Liver (tissue), 7 donors: ENCODE measurements at regions not wholly inside any gene's neighbourhood (a gene's known extent, or its start where the extent isn't known, plus 50 kb on each side); places are given as distances from the start of the nearest gene placed in this dataset.

ENCODE experiments used
- DNase-seq: peaks from one replicate; pipeline ENCODE4 v3.0.0-alpha.2; 2017; ENCODE audit warnings: low spot score
- H3K27ac ChIP-seq, 2 donors: one replicate each; pipeline ENCODE4 v1.7.0; 2013; ENCODE audit warnings: inconsistent platforms in 2 of 2, low read length in 2 of 2, control low read depth in 1 of 2, low read depth in 1 of 2, mild to moderate bottlenecking in 1 of 2
- H3K27me3 ChIP-seq, 4 donors: one replicate each; pipeline versions ENCODE4 v1.6.1 to v1.7.0; 2013; ENCODE audit warnings: low read length in 3 of 4, inconsistent platforms in 1 of 4, mild to moderate bottlenecking in 1 of 4, moderate library complexity in 1 of 4; ENCODE audit not compliant: control insufficient read depth in 4 of 4, insufficient read depth in 4 of 4
- H3K36me3 ChIP-seq, 4 donors: one replicate each; pipeline versions ENCODE4 v1.6.1 to v1.7.0; 2013; ENCODE audit warnings: low read length in 3 of 4, mild to moderate bottlenecking in 3 of 4, low read depth in 1 of 4, moderate library complexity in 1 of 4; ENCODE audit not compliant: control insufficient read depth in 4 of 4, insufficient read depth in 3 of 4
- H3K4me1 ChIP-seq, 4 donors: one replicate each; pipeline versions ENCODE4 v1.6.1 to v1.7.0; 2013; ENCODE audit warnings: low read length in 3 of 4, mild to moderate bottlenecking in 3 of 4, moderate library complexity in 1 of 4; ENCODE audit not compliant: control insufficient read depth in 4 of 4, insufficient read depth in 4 of 4
- H3K4me3 ChIP-seq, 3 donors: one replicate each; pipeline versions ENCODE4 v1.6.1 to v1.7.0; 2013; ENCODE audit warnings: low read length in 3 of 3, control low read depth in 1 of 3, low read depth in 1 of 3, mild to moderate bottlenecking in 1 of 3
- H3K9ac ChIP-seq, 2 donors: one replicate each; pipeline ENCODE4 v1.7.0; 2013; ENCODE audit warnings: low read length in 2 of 2, mild to moderate bottlenecking in 2 of 2, moderate library complexity in 2 of 2, control low read depth in 1 of 2, low read depth in 1 of 2
- H3K9me3 ChIP-seq, 4 donors: one replicate each; pipeline versions ENCODE4 v1.6.1 to v1.7.0; 2013; ENCODE audit warnings: low read length in 3 of 4; ENCODE audit not compliant: control insufficient read depth in 4 of 4
- ATF3 ChIP-seq: IDR thresholded peaks from 2 replicates; pipeline ENCODE4 v1.6.1; 2016; ENCODE audit warnings: antibody characterized with exemption
- CTCF ChIP-seq: fragments of 150-350 bp; IDR thresholded peaks from 2 replicates; pipeline ENCODE4 v1.5.1; 2017; ENCODE audit warnings: improper control_type of control experiment, low read depth, low read length; ENCODE audit not compliant: missing input control
- EGR1 ChIP-seq, 2 donors: IDR thresholded peaks; 2 replicates each; pipeline ENCODE4 v1.6.1; 2016 to 2018; ENCODE audit warnings: antibody characterized with exemption in 2 of 2, low read depth in 2 of 2
- FOXA1 ChIP-seq: IDR thresholded peaks from 2 replicates; pipeline ENCODE4 v1.6.1; 2016; ENCODE audit warnings: antibody characterized with exemption
- FOXA2 ChIP-seq: IDR thresholded peaks from 2 replicates; pipeline ENCODE4 v1.6.1; 2016; ENCODE audit warnings: antibody characterized with exemption
- GABPA ChIP-seq, 2 donors: IDR thresholded peaks in 1 of 2; conservative IDR thresholded peaks in 1 of 2; 2 replicates each; pipeline ENCODE4 v1.6.1; 2016; ENCODE audit warnings: antibody characterized with exemption in 2 of 2, mild to moderate bottlenecking in 1 of 2, moderate library complexity in 1 of 2
- HNF4A ChIP-seq, 2 donors: conservative IDR thresholded peaks; 2 replicates each; pipeline ENCODE4 v1.6.1; 2016; ENCODE audit warnings: antibody characterized with exemption in 2 of 2, mild to moderate bottlenecking in 2 of 2
- HNF4G ChIP-seq: IDR thresholded peaks from 2 replicates; pipeline ENCODE4 v1.6.1; 2016; ENCODE audit warnings: antibody characterized with exemption
- JUND ChIP-seq, 2 donors: IDR thresholded peaks; 2 replicates each; pipeline ENCODE4 v1.6.1; 2016; ENCODE audit warnings: antibody characterized with exemption in 2 of 2
- NR2F2 ChIP-seq: IDR thresholded peaks from 2 replicates; pipeline ENCODE4 v1.6.1; 2016; ENCODE audit warnings: antibody characterized with exemption
- RAD21 ChIP-seq, 2 donors: IDR thresholded peaks; 2 replicates each; pipeline ENCODE4 v1.6.1; 2016; ENCODE audit warnings: antibody characterized with exemption in 2 of 2, mild to moderate bottlenecking in 2 of 2
- RXRA ChIP-seq, 2 donors: IDR thresholded peaks; 2 replicates each; pipeline ENCODE4 v1.6.1; 2017 to 2018; ENCODE audit warnings: antibody characterized with exemption in 2 of 2, mild to moderate bottlenecking in 1 of 2
- SP1 ChIP-seq: IDR thresholded peaks from 2 replicates; pipeline ENCODE4 v1.6.1; 2018; ENCODE audit warnings: antibody characterized with exemption, mild to moderate bottlenecking
- TAF1 ChIP-seq: conservative IDR thresholded peaks from 2 replicates; pipeline ENCODE4 v1.6.1; 2016; ENCODE audit warnings: antibody characterized with exemption, mild to moderate bottlenecking
- YY1 ChIP-seq: IDR thresholded peaks from 2 replicates; pipeline ENCODE4 v1.6.1; 2016; ENCODE audit warnings: antibody characterized with exemption, mild to moderate bottlenecking
- TF ChIP-seq, protein P1 (sequence below): IDR thresholded peaks from 2 replicates; pipeline ENCODE4 v1.6.1; 2016; ENCODE audit warnings: antibody characterized with exemption, mild to moderate bottlenecking
- TF ChIP-seq, protein P2 (sequence below): IDR thresholded peaks from 2 replicates; pipeline ENCODE4 v1.6.1; 2016; ENCODE audit warnings: antibody characterized with exemption
- TF ChIP-seq, protein P3 (sequence below): IDR thresholded peaks from 2 replicates; pipeline ENCODE4 v1.6.1; 2016; ENCODE audit warnings: antibody characterized with exemption
- donor health status: healthy.
- donor health status: healthy.
- donor health status: healthy.
- donor health status: healthy.

DNA sequence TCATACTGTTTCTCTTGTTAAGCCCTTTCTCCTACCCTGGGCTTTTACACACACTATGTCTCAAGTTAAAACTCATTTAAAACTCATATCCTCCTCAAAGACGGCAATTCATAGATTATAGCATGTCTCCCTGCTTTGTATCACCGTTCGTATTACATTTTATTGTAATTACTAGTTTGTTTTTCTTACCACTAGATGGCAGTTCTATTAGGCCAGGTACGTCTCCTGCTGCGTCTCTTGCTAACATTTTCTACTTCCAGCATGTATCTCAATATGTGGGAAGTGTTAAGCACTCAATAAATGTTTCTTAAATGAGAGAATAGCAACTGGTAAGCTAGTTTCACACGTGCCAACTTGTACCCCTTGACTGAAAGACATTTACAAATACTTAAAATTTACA is 450.3 kb upstream of the PCDH7 start (continued):
- TF ChIP-seq, protein P1, sequence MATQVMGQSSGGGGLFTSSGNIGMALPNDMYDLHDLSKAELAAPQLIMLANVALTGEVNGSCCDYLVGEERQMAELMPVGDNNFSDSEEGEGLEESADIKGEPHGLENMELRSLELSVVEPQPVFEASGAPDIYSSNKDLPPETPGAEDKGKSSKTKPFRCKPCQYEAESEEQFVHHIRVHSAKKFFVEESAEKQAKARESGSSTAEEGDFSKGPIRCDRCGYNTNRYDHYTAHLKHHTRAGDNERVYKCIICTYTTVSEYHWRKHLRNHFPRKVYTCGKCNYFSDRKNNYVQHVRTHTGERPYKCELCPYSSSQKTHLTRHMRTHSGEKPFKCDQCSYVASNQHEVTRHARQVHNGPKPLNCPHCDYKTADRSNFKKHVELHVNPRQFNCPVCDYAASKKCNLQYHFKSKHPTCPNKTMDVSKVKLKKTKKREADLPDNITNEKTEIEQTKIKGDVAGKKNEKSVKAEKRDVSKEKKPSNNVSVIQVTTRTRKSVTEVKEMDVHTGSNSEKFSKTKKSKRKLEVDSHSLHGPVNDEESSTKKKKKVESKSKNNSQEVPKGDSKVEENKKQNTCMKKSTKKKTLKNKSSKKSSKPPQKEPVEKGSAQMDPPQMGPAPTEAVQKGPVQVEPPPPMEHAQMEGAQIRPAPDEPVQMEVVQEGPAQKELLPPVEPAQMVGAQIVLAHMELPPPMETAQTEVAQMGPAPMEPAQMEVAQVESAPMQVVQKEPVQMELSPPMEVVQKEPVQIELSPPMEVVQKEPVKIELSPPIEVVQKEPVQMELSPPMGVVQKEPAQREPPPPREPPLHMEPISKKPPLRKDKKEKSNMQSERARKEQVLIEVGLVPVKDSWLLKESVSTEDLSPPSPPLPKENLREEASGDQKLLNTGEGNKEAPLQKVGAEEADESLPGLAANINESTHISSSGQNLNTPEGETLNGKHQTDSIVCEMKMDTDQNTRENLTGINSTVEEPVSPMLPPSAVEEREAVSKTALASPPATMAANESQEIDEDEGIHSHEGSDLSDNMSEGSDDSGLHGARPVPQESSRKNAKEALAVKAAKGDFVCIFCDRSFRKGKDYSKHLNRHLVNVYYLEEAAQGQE: no peak
- no peak for TF ChIP-seq HNF4G
- TF ChIP-seq, protein P2, sequence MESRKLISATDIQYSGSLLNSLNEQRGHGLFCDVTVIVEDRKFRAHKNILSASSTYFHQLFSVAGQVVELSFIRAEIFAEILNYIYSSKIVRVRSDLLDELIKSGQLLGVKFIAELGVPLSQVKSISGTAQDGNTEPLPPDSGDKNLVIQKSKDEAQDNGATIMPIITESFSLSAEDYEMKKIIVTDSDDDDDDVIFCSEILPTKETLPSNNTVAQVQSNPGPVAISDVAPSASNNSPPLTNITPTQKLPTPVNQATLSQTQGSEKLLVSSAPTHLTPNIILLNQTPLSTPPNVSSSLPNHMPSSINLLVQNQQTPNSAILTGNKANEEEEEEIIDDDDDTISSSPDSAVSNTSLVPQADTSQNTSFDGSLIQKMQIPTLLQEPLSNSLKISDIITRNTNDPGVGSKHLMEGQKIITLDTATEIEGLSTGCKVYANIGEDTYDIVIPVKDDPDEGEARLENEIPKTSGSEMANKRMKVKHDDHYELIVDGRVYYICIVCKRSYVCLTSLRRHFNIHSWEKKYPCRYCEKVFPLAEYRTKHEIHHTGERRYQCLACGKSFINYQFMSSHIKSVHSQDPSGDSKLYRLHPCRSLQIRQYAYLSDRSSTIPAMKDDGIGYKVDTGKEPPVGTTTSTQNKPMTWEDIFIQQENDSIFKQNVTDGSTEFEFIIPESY: no peak
- no peak for TF ChIP-seq NR2F2
- no peak for TF ChIP-seq FOXA1
- TF ChIP-seq RAD21 (IDR thresholded peaks at IDR 0.05): no peak

GRCh38 chr4:30281986-30282385 is 438.2 kb upstream of the PCDH7 start:
- no peaks in the 10 kb centered on the region for H3K36me3 ChIP-seq
- H3K27ac ChIP-seq: no peak overlapping the region
- no peak overlapping the region for H3K9ac ChIP-seq
- no peaks in the 10 kb centered on the region for H3K4me1 ChIP-seq
- no peak for DNase-seq
- no peak overlapping the region for H3K4me3 ChIP-seq
- no peaks in the 10 kb centered on the region for H3K9me3 ChIP-seq
- TF ChIP-seq NR2F2 (no peak), SP1 (no peak), RXRA (IDR thresholded peaks at IDR 0.05) (no peak), HNF4G (no peak), EGR1 (IDR thresholded peaks at IDR 0.05; ENCODE audit: low read depth in 2 of 2) (no peak), FOXA1 (no peak), GABPA (IDR thresholded peaks at IDR 0.05 in 1 of 2, conservative IDR thresholded peaks at IDR 0.05 in 1 of 2) (no peak), YY1 (no peak), TAF1 (no peak), HNF4A (conservative IDR thresholded peaks at IDR 0.05) (no peak), JUND (IDR thresholded peaks at IDR 0.05) (no peak), ATF3 (no peak), RAD21 (IDR thresholded peaks at IDR 0.05) (no peak), FOXA2 (no peak), CTCF (no peak)
- TF ChIP-seq, protein P2: no peak
- TF ChIP-seq, protein P3, sequence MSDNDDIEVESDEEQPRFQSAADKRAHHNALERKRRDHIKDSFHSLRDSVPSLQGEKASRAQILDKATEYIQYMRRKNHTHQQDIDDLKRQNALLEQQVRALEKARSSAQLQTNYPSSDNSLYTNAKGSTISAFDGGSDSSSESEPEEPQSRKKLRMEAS: no peak
- TF ChIP-seq, protein P1: no peak
- H3K27me3 ChIP-seq: no peaks in the 10 kb centered on the region
